ENCODE measurements at regions not wholly inside any gene's neighbourhood (a gene's known extent, or its start where the extent isn't known, plus 50 kb on each side); places are given as distances from the start of the nearest gene placed in this dataset.

DNA sequence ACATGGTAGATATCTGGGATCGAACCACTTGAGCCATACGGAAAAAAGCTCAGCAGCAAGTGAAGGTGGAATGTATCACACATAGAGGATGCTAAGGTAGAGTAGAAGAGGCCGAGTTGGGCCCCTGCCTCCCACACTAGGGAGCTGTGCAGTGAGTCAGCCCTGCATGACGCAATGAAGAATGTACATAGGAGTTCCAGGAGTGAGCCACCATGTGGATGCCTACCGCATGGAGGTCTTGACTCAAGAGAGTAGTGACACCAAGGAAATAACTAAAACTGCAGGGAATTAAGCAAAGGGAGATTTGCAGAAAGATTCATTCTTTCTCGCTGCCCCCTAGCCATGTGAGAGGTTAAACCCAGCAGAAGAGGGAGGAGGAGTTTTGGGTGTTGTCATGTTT lies 389.6 kb upstream of the IGFBP7 start:
- Mint-ChIP-seq H3K9me3 (peaks cover 4% of the 10 kb centered on the region), H3K27me3 (ENCODE audit: low read depth) (no peaks in the 10 kb centered on the region), H3K27ac (no peak overlapping the region), H3K36me3 (ENCODE audit: low read depth) (no peaks in the 10 kb centered on the region), H3K4me1 (ENCODE audit: low read depth) (no peaks in the 10 kb centered on the region), H3K4me3 (ENCODE audit: low read depth) (no peak overlapping the region)
- no peak for DNase-seq (ENCODE audit: low spot score)
- intact Hi-C loops (cut with micrococcal nuclease): no loop called here

- peaks cover 4% of the 10 kb centered on the region for H3K9me3 Mint-ChIP-seq
- H3K4me1 Mint-ChIP-seq (ENCODE audit: low read depth): no peaks in the 10 kb centered on the region
- H3K27ac Mint-ChIP-seq: no peak overlapping the region
- H3K27me3 Mint-ChIP-seq (ENCODE audit: low read depth): no peaks in the 10 kb centered on the region
- no peak overlapping the region for H3K4me3 Mint-ChIP-seq (ENCODE audit: low read depth)
- no peak for DNase-seq (ENCODE audit: low spot score)
- intact Hi-C loops (cut with micrococcal nuclease): no loop called here
- no peaks in the 10 kb centered on the region for H3K36me3 Mint-ChIP-seq (ENCODE audit: low read depth)
Observed at GRCh38 chr4:57498251-57498650, 388.1 kb upstream of the IGFBP7 start.

DNA sequence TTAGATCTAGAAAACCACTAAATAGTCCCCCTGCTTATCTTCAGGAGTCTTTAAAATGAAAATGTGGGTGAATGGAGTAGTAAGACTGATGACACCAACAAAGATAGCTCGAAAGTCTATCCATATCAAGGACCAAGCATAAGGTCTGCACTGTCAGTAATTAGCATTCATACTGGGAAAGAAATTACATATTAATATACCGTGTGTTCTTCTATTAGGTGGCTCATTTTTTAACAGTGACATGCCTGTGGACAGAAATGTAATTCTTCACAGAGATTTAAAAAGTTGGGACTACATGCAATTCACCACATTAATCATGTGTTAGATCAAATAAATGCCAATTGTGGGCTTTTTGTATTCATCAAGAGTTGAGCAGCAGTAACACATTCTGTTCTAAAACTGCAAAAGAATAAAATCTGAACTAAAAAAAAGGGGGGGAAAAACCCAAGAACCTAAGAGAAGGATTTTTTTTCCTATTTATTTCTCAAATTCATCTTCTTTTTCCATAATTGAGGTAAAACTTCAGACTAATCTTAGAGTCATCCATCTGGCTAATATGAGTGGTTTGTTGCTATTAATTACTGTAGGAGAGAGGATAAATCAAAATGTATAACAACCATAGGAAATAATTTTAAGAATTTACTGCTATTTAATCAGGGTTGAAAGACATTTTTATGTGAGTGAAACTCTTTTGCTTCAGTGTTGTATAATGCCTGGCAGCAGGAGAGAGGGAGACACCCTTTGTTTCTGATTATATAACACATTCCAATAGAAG lies 386.7 kb upstream of the IGFBP7 start:
- no peak overlapping the region for H3K4me3 Mint-ChIP-seq (ENCODE audit: low read depth)
- DNase-seq (ENCODE audit: low spot score): no peak
- H3K4me1 Mint-ChIP-seq (ENCODE audit: low read depth): no peaks in the 10 kb centered on the region
- no peaks in the 10 kb centered on the region for H3K36me3 Mint-ChIP-seq (ENCODE audit: low read depth)
- no peak overlapping the region for H3K27ac Mint-ChIP-seq
- H3K9me3 Mint-ChIP-seq: peaks cover 8% of the 10 kb centered on the region
- intact Hi-C loops (cut with micrococcal nuclease): no loop called here
- H3K27me3 Mint-ChIP-seq (ENCODE audit: low read depth): no peaks in the 10 kb centered on the region

GRCh38 chr4:57494821-57495220 lies 384.6 kb upstream of the IGFBP7 start:
- no peak overlapping the region for H3K27ac Mint-ChIP-seq
- no peaks in the 10 kb centered on the region for H3K36me3 Mint-ChIP-seq (ENCODE audit: low read depth)
- no peaks in the 10 kb centered on the region for H3K4me1 Mint-ChIP-seq (ENCODE audit: low read depth)
- peaks cover 9% of the 10 kb centered on the region for H3K9me3 Mint-ChIP-seq
- H3K4me3 Mint-ChIP-seq (ENCODE audit: low read depth): no peak overlapping the region
- DNase-seq (ENCODE audit: low spot score): no peak
- H3K27me3 Mint-ChIP-seq (ENCODE audit: low read depth): no peaks in the 10 kb centered on the region
- intact Hi-C loops (cut with micrococcal nuclease): no loop called here

GRCh38 chr4:57492251-57492878 lies 382.2 kb upstream of the IGFBP7 start:
- Mint-ChIP-seq H3K9me3 (peaks cover 7% of the 10 kb centered on the region), H3K27ac (no peak overlapping the region), H3K4me3 (ENCODE audit: low read depth) (no peak overlapping the region), H3K4me1 (ENCODE audit: low read depth) (no peaks in the 10 kb centered on the region), H3K27me3 (ENCODE audit: low read depth) (no peaks in the 10 kb centered on the region), H3K36me3 (ENCODE audit: low read depth) (no peaks in the 10 kb centered on the region)
- intact Hi-C loops (cut with micrococcal nuclease): no loop called here
- DNase-seq (ENCODE audit: low spot score): no peak

GRCh38 chr4:57491388-57491787 lies 381.2 kb upstream of the IGFBP7 start:
- no peak overlapping the region for H3K27ac Mint-ChIP-seq
- H3K36me3 Mint-ChIP-seq (ENCODE audit: low read depth): no peaks in the 10 kb centered on the region
- intact Hi-C loops (cut with micrococcal nuclease): no loop called here
- no peak for DNase-seq (ENCODE audit: low spot score)
- peaks cover 10% of the 10 kb centered on the region for H3K9me3 Mint-ChIP-seq
- no peak overlapping the region for H3K4me3 Mint-ChIP-seq (ENCODE audit: low read depth)
- H3K4me1 Mint-ChIP-seq (ENCODE audit: low read depth): no peaks in the 10 kb centered on the region
- no peaks in the 10 kb centered on the region for H3K27me3 Mint-ChIP-seq (ENCODE audit: low read depth)

DNA sequence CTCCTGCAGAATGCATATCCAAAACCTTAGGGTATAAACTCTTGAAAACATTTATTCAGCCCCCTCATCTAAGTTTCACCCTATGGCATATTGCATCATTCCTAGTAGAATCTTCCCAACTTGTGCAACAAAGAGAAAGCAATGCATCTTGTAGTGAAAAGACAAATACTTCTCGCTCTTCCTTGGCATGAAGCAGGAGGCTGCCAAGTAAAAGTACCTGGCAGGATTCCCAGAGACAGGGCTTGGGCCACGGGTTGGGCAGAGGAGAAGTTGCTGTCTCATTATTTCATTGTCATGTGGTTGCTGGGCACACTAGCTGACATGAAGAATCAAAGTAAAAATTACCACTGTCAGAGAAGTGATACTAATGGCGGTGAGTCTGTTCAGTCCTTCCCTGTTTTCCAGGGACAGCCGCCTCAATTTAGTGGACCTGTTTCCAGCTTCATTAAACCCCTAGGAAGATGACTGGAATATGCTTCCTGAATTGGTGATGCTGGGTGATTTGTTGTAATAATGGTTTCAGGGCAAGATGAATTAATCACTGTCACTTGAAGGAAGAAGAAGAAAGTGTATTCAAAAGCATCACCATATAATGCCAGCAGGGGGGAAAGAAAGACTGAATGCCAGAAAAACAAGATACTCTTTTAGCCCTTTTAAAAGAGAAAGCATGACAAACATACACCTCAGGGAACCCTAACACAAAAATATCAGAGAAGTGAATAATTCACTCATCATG lies 380.5 kb upstream of the IGFBP7 start:
- intact Hi-C loops (cut with micrococcal nuclease): no loop called here
- Mint-ChIP-seq H3K27ac (no peak overlapping the region), H3K9me3 (peaks cover 10% of the 10 kb centered on the region)

GRCh38 chr4:57488366-57489162 lies 378.4 kb upstream of the IGFBP7 start:
- intact Hi-C loops (cut with micrococcal nuclease): no loop called here
- H3K27ac Mint-ChIP-seq: no peak overlapping the region

More for the DNA sequence above, 380.5 kb upstream of the IGFBP7 start:
- H3K27me3 Mint-ChIP-seq (ENCODE audit: low read depth): no peaks in the 10 kb centered on the region
- H3K4me1 Mint-ChIP-seq (ENCODE audit: low read depth): no peaks in the 10 kb centered on the region
- DNase-seq (ENCODE audit: low spot score): no peak
- no peak overlapping the region for H3K4me3 Mint-ChIP-seq (ENCODE audit: low read depth)
- no peaks in the 10 kb centered on the region for H3K36me3 Mint-ChIP-seq (ENCODE audit: low read depth)

GRCh38 chr4:57475424-57475823 lies 365.2 kb upstream of the IGFBP7 start:
- peaks cover 5% of the 10 kb centered on the region for H3K9me3 Mint-ChIP-seq
- H3K36me3 Mint-ChIP-seq (ENCODE audit: low read depth): no peaks in the 10 kb centered on the region
- no peaks in the 10 kb centered on the region for H3K27me3 Mint-ChIP-seq (ENCODE audit: low read depth)
- H3K27ac Mint-ChIP-seq: no peak overlapping the region
- no peaks in the 10 kb centered on the region for H3K4me1 Mint-ChIP-seq (ENCODE audit: low read depth)
- intact Hi-C loops (cut with micrococcal nuclease): no loop called here
- no peak for DNase-seq (ENCODE audit: low spot score)
- no peak overlapping the region for H3K4me3 Mint-ChIP-seq (ENCODE audit: low read depth)

More at GRCh38 chr4:57488366-57489162, 378.4 kb upstream of the IGFBP7 start:
- no peak for DNase-seq (ENCODE audit: low spot score)
- peaks cover 10% of the 10 kb centered on the region for H3K9me3 Mint-ChIP-seq
- no peaks in the 10 kb centered on the region for H3K27me3 Mint-ChIP-seq (ENCODE audit: low read depth)
- H3K4me1 Mint-ChIP-seq (ENCODE audit: low read depth): no peaks in the 10 kb centered on the region
- no peak overlapping the region for H3K4me3 Mint-ChIP-seq (ENCODE audit: low read depth)
- H3K36me3 Mint-ChIP-seq (ENCODE audit: low read depth): no peaks in the 10 kb centered on the region

GRCh38 chr4:57465321-57466056 lies 355.3 kb upstream of the IGFBP7 start:
- Mint-ChIP-seq H3K36me3 (ENCODE audit: low read depth) (no peaks in the 10 kb centered on the region), H3K4me3 (ENCODE audit: low read depth) (no peak overlapping the region)
- intact Hi-C loops (cut with micrococcal nuclease): no loop called here

DNA sequence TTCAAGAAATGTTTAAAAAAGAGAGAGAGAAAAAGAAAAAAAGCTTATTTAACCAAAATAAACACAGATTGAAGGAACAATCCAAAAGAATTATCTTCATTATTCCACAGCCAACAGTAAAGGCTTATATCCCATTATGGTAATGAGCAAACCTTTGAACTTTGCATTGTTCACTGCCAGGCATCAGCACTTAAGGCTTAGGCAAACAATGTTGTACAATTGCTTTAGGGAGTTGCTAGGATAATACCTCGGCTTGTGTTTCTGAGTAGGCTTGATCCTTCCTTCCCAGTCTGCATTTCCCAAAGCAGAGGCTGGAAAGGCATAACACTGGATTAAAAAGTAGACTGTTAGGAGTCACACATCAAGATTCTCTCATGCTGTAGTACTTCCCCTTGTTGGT lies 352.7 kb upstream of the IGFBP7 start:
- Mint-ChIP-seq H3K9me3 (peaks cover 6% of the 10 kb centered on the region), H3K36me3 (ENCODE audit: low read depth) (no peaks in the 10 kb centered on the region), H3K27ac (no peak overlapping the region), H3K4me1 (ENCODE audit: low read depth) (no peaks in the 10 kb centered on the region), H3K27me3 (ENCODE audit: low read depth) (no peaks in the 10 kb centered on the region), H3K4me3 (ENCODE audit: low read depth) (no peak overlapping the region)
- intact Hi-C loops (cut with micrococcal nuclease): no loop called here
- DNase-seq (ENCODE audit: low spot score): no peak

More at GRCh38 chr4:57465321-57466056, 355.3 kb upstream of the IGFBP7 start:
- no peaks in the 10 kb centered on the region for H3K4me1 Mint-ChIP-seq (ENCODE audit: low read depth)
- no peaks in the 10 kb centered on the region for H3K27me3 Mint-ChIP-seq (ENCODE audit: low read depth)
- H3K9me3 Mint-ChIP-seq: peaks cover 10% of the 10 kb centered on the region
- H3K27ac Mint-ChIP-seq: no peak overlapping the region
- no peak for DNase-seq (ENCODE audit: low spot score)

- intact Hi-C loops (cut with micrococcal nuclease): no loop called here
- Mint-ChIP-seq H3K4me1 (ENCODE audit: low read depth) (no peaks in the 10 kb centered on the region), H3K27me3 (ENCODE audit: low read depth) (no peaks in the 10 kb centered on the region), H3K9me3 (peaks cover 5% of the 10 kb centered on the region), H3K27ac (no peak overlapping the region), H3K36me3 (ENCODE audit: low read depth) (no peaks in the 10 kb centered on the region), H3K4me3 (ENCODE audit: low read depth) (no peak overlapping the region)
- DNase-seq (ENCODE audit: low spot score): no peak
Observed at GRCh38 chr4:57460967-57461366, 350.8 kb upstream of the IGFBP7 start.
